ENCODE measurements at regions not wholly inside any gene's neighbourhood (a gene's known extent, or its start where the extent isn't known, plus 50 kb on each side); places are given as distances from the start of the nearest gene placed in this dataset.

- H3K4me1 Mint-ChIP-seq: peaks cover 0 to 6% of the 10 kb centered on the region in 2 experiments; a peak in 2 of 4 replicates
- H3K9me3 Mint-ChIP-seq: peaks cover 3 to 6% of the 10 kb centered on the region in 2 experiments; a peak in 2 of 5 replicates
- Histone ChIP-seq H3K23ac (ENCODE audit: insufficient read length, low read depth, low read length) (no peak overlapping the region), H3K4me1 (ENCODE audit: insufficient read depth, low read length) (no peaks in the 10 kb centered on the region; the same call in 1 of the 2 replicates), H4K8ac (replicated peaks; ENCODE audit: insufficient read length, low read depth, low read length) (no peak overlapping the region), H3K9me3 (ENCODE audit: control insufficient read depth, low read depth, low read length) (no peaks in the 10 kb centered on the region), H3K79me1 (ENCODE audit: insufficient read depth, low read depth, low read length, poor library complexity, severe bottlenecking) (no peaks in the 10 kb centered on the region), H3K4me2 (ENCODE audit: insufficient read depth, insufficient read length, low read length) (no peak overlapping the region), H2BK5ac (ENCODE audit: insufficient read length, low read length) (no peak overlapping the region), H3K9ac (ENCODE audit: extremely low read depth, insufficient read length, low read length) (no peak overlapping the region), H4K20me1 (ENCODE audit: control insufficient read depth, insufficient read depth, insufficient read length) (no peaks in the 10 kb centered on the region), H3K27me3 (ENCODE audit: insufficient read depth, low read length) (no peaks in the 10 kb centered on the region), H3K27ac (ENCODE audit: insufficient read length, low read depth, low read length) (no peak overlapping the region), H3K23me2 (ENCODE audit: insufficient read length, low read depth, low read length, poor library complexity, severe bottlenecking) (no peaks in the 10 kb centered on the region), H2BK15ac (ENCODE audit: low read depth, low read length) (no peak overlapping the region), H3K56ac (ENCODE audit: insufficient read length, low read depth, low read length) (no peak overlapping the region), H2BK120ac (ENCODE audit: low read depth, low read length, poor library complexity, severe bottlenecking) (no peak overlapping the region), H2AFZ (ENCODE audit: low read length) (no peak overlapping the region), H3T11ph (ENCODE audit: low read length) (no peak overlapping the region), H4K91ac (ENCODE audit: insufficient read length, low read depth, low read length) (no peak overlapping the region), H3K14ac (ENCODE audit: insufficient read depth, low read length) (no peak overlapping the region), H2AK5ac (ENCODE audit: insufficient read length, low read length) (no peak overlapping the region), H2BK12ac (ENCODE audit: insufficient read length, low read depth, low read length) (no peak overlapping the region), H2BK20ac (ENCODE audit: low read depth, low read length, poor library complexity, severe bottlenecking) (no peak overlapping the region), H3K18ac (ENCODE audit: insufficient read length, low read depth, low read length) (no peak overlapping the region), H4K5ac (ENCODE audit: insufficient read length, low read depth, low read length) (no peak overlapping the region), H3K79me2 (ENCODE audit: insufficient read depth, low read length) (no peaks in the 10 kb centered on the region), H3K4ac (ENCODE audit: low read depth, low read length) (no peak overlapping the region)
- no peak for DNase-seq
- H3K36me3 Mint-ChIP-seq (ENCODE audit: insufficient read depth in 1 of 3, low read depth in 3 of 3): no peaks in the 10 kb centered on the region
- H3K27ac Mint-ChIP-seq: no peak overlapping the region
- no peaks in the 10 kb centered on the region for H3K27me3 Mint-ChIP-seq (ENCODE audit: low read depth)
- WGBS (ENCODE audit: extremely low coverage, insufficient read length, low lambda C conversion rate): no CpG with 5 or more reads among the region's 4 CpGs
- no peak overlapping the region for H3K4me3 Mint-ChIP-seq
- TF ChIP-seq CTCF (conservative IDR thresholded peaks at IDR 0.05): no peak
Observed at GRCh38 chr20:16664020-16664419, 65.8 kb upstream of the SNRPB2 start.
